ENCODE measurements at regions not wholly inside any gene's neighbourhood (a gene's known extent, or its start where the extent isn't known, plus 50 kb on each side); places are given as distances from the start of the nearest gene placed in this dataset.

DNA sequence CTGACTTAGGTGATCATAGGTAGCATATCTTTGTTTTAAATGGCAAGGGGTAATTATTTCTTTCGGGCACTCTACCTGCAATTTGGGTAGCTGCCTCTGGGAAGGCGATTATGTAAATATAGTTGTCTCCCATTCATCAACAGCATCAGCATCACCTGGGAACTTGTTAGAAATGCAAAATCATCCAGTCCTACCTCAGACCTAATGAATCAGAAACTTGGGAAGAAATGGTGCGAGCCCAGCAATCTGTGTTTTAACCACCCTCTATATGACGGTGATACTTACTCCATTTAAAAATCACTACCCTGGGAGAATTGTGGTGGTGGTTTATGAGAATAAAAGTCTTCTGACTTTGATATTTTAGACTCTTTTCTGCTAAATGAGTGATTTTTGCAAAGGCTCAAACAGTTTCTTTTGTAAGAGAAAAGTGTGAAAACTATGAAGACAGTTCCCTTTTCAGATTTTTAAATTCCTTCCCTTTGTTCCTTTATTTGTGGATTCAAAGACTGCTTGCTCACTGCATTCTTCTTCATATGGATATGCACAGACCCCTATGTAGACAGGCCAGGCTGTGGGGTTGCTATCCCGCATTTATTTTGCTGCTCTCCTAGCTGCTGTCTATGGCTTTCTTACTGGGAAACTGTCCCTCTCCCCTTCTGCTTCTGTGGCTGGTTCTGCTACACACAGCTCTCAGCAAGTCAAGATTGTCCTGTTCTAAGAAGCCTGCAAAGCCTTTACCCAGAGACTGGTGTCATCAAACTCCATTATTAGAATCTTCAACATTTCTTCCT lies 365.3 kb downstream of the RNF144B start:
- no peak overlapping the region for H3K4me3 Mint-ChIP-seq
- no peaks in the 10 kb centered on the region for H3K9me3 Mint-ChIP-seq
- DNase-seq = no peak
- TF ChIP-seq, protein P1, sequence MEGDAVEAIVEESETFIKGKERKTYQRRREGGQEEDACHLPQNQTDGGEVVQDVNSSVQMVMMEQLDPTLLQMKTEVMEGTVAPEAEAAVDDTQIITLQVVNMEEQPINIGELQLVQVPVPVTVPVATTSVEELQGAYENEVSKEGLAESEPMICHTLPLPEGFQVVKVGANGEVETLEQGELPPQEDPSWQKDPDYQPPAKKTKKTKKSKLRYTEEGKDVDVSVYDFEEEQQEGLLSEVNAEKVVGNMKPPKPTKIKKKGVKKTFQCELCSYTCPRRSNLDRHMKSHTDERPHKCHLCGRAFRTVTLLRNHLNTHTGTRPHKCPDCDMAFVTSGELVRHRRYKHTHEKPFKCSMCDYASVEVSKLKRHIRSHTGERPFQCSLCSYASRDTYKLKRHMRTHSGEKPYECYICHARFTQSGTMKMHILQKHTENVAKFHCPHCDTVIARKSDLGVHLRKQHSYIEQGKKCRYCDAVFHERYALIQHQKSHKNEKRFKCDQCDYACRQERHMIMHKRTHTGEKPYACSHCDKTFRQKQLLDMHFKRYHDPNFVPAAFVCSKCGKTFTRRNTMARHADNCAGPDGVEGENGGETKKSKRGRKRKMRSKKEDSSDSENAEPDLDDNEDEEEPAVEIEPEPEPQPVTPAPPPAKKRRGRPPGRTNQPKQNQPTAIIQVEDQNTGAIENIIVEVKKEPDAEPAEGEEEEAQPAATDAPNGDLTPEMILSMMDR (IDR thresholded peaks at IDR 0.05) = no peak
- no peaks in the 10 kb centered on the region for H3K36me3 Mint-ChIP-seq (ENCODE audit: low read depth)
- no peak overlapping the region for H3K27ac Mint-ChIP-seq
- H3K27me3 Mint-ChIP-seq (ENCODE audit: low read depth, poor library complexity) = peaks cover 17% of the 10 kb centered on the region
- H3K4me1 Mint-ChIP-seq = peaks cover 7% of the 10 kb centered on the region

DNA sequence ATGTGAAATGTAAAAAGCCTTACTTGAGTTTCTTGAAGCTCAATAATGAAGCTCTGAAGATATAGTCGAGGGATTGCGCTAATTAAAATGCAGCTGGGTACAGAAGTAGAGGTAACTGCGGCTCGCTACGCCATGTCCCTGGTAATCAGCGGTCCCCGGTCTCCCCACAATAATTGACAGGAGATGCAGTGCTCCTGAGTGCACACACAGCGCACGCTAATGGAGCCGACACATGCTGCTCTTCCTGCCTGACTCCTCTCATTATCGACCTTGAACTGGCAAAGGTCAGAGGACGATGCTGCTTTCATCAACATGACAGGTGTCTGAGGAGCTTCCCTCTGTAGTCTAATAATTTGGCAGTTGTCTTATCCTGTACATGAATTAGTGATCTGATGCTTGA lies 365.9 kb downstream of the RNF144B start:
- Mint-ChIP-seq H3K27ac (no peak overlapping the region), H3K4me1 (peaks cover 7% of the 10 kb centered on the region), H3K4me3 (no peak overlapping the region), H3K9me3 (no peaks in the 10 kb centered on the region), H3K36me3 (ENCODE audit: low read depth) (no peaks in the 10 kb centered on the region), H3K27me3 (ENCODE audit: low read depth, poor library complexity) (peaks cover 12% of the 10 kb centered on the region)
- DNase-seq = no peak
- TF ChIP-seq, protein P1 (IDR thresholded peaks at IDR 0.05) = no peak

DNA sequence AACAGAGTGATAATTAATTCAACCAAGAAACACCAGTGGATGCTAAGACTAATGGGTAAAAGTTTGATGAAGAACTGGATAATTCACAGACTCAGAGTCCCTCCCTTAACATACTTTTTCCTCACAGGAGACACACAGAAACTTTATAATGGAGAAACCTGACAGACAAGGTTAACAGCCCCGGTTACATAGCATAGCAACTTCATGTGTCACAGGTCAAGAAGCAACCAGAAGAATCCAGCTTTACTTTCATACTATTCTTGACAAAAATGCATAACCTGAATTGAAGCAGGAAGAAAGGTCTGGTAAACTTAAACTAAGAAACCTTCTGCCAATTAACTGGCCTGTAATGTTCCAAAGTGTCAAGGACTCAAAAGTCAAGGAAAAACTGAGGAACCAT lies 375.9 kb downstream of the RNF144B start:
- H3K27me3 Mint-ChIP-seq (ENCODE audit: low read depth, poor library complexity) = no peaks in the 10 kb centered on the region
- peaks cover 12% of the 10 kb centered on the region for H3K9me3 Mint-ChIP-seq
- H3K27ac Mint-ChIP-seq = no peak overlapping the region
- H3K4me3 Mint-ChIP-seq = no peak overlapping the region
- H3K4me1 Mint-ChIP-seq = peaks cover 5% of the 10 kb centered on the region
- TF ChIP-seq, protein P1 (IDR thresholded peaks at IDR 0.05) = no peak
- no peaks in the 10 kb centered on the region for H3K36me3 Mint-ChIP-seq (ENCODE audit: low read depth)
- no peak for DNase-seq

DNA sequence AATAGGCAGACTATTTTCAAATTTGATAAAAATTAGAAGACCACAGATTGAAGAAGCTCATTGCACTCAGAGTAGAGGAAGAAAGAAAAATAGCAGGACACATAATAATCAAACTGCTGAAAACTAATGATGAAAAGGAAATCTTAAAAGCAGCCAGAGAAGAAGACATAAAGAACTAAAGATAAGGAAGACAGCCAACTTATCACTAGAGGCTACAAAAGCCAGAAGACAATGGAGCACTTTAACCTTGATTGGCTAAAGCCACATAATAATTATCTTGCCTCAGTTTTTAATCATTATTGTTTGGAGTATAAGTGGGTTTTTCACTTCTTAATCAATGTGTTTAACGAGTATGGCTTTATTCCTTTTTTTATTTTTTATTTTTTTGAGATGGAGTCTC lies 397.6 kb downstream of the RNF144B start:
- Mint-ChIP-seq H3K4me1 (no peaks in the 10 kb centered on the region), H3K27me3 (ENCODE audit: low read depth, poor library complexity) (peaks cover 4% of the 10 kb centered on the region), H3K27ac (no peak overlapping the region), H3K4me3 (no peak overlapping the region), H3K9me3 (peaks cover 20% of the 10 kb centered on the region), H3K36me3 (ENCODE audit: low read depth) (no peaks in the 10 kb centered on the region)
- TF ChIP-seq, protein P1 (IDR thresholded peaks at IDR 0.05) = no peak
- DNase-seq = no peak

DNA sequence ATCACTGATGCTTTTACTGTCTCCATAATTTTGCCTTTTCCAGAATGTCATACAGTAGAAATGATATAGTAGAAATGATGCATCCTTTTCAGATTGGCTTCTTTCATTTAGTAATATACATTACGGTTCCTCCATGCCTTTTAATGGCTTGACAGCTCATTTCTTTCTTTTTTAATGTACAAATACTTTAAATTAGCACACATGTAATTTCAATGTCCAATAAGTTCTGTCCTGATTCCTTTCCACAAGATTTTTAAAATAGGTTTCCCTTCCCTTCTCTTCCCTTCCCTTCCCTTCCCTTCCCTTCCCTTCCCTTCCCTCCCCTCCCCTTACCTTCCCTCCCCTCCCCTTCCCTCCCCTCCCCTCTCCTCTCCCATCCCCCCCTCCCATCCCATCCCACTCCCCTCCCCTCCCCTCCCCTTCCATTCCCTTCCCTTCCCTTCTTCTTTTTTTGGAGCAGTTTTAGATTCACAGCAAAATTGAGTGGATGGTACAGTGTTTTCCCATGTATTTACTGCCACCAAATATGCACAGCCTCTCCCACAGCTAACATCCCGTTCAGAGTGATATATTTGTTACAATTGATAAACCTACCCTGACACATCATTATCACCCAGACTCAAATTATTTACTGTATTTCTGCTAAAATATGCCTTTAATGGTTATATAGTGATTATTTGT lies 398.8 kb downstream of the RNF144B start:
- Mint-ChIP-seq H3K27me3 (ENCODE audit: low read depth, poor library complexity) (peaks cover 6% of the 10 kb centered on the region), H3K27ac (no peak overlapping the region), H3K36me3 (ENCODE audit: low read depth) (no peaks in the 10 kb centered on the region), H3K9me3 (peaks cover 20% of the 10 kb centered on the region), H3K4me3 (no peak overlapping the region), H3K4me1 (no peaks in the 10 kb centered on the region)
- no peak for DNase-seq
- TF ChIP-seq, protein P1 (IDR thresholded peaks at IDR 0.05) = no peak

Data from nephron progenitor cell (in vitro differentiated cells).